ENCODE measurements at regions not wholly inside any gene's neighbourhood (a gene's known extent, or its start where the extent isn't known, plus 50 kb on each side); places are given as distances from the start of the nearest gene placed in this dataset.

GRCh38 chr4:111216791-111217190 lies 593.9 kb upstream of the PITX2 start:
- Histone ChIP-seq H3K9me3 (replicated peaks; ENCODE audit: control insufficient read depth, insufficient read depth, low read length) (no peaks in the 10 kb centered on the region), H3K4me3 (replicated peaks in 1 of 3; ENCODE audit: insufficient read depth in 1 of 3, low read depth in 1 of 3, low read length in 3 of 3) (no peak overlapping the region), H3K4me2 (ENCODE audit: insufficient read depth, low read length) (no peak overlapping the region), H3K9ac (replicated peaks; ENCODE audit: extremely low read depth, insufficient read depth, low read length) (no peak overlapping the region), H3K9me1 (replicated peaks; ENCODE audit: control insufficient read depth, extremely low read depth, insufficient read depth, low read length) (no peaks in the 10 kb centered on the region), H2AFZ (ENCODE audit: low read depth, low read length) (no peak overlapping the region), H3K36me3 (ENCODE audit: control insufficient read depth in 2 of 2, extremely low read depth in 1 of 2, insufficient read depth in 2 of 2, low read length in 2 of 2) (no peaks in the 10 kb centered on the region), H4K20me1 (replicated peaks; ENCODE audit: control insufficient read depth, extremely low read depth, insufficient read depth, low read length) (no peaks in the 10 kb centered on the region), H3K27ac (ENCODE audit: insufficient read depth, low read depth, low read length) (no peak overlapping the region), H3K4me1 (ENCODE audit: control insufficient read depth, extremely low read depth, insufficient read depth, low read length) (no peaks in the 10 kb centered on the region), H3K79me2 (ENCODE audit: control insufficient read depth, insufficient read depth, low read length) (no peaks in the 10 kb centered on the region), H3K27me3 (ENCODE audit: control insufficient read depth in 2 of 2, insufficient read depth in 2 of 2, low read length in 2 of 2) (no peaks in the 10 kb centered on the region)
- intact Hi-C loops (cut with micrococcal nuclease), result no loop called here
- CTCF ChIA-PET, result no interaction called here
- DNase-seq (ENCODE audit: low read depth, low spot score), result no peak
- dilution Hi-C loops (cut with MboI; ENCODE audit: extremely low pct_ligation_motif_present, low sequenced_read_pairs), result no loop called here
- no TSS peak for BruUV-seq (replicated peaks)
- POLR2A ChIA-PET, result no interaction called here
- TF ChIP-seq MAX (IDR thresholded peaks at IDR 0.05; ENCODE audit: insufficient read depth, insufficient read length) (no peak), POLR2AphosphoS5 (IDR thresholded peaks at IDR 0.05; ENCODE audit: insufficient read depth, low read depth, low read length) (no peak)
- FAIRE-seq, result no peak

GRCh38 chr4:111221371-111221770 lies 598.5 kb upstream of the PITX2 start:
- Histone ChIP-seq H3K4me1 (ENCODE audit: control insufficient read depth, extremely low read depth, insufficient read depth, low read length) (no peaks in the 10 kb centered on the region), H3K9me1 (replicated peaks; ENCODE audit: control insufficient read depth, extremely low read depth, insufficient read depth, low read length) (no peaks in the 10 kb centered on the region), H3K27me3 (ENCODE audit: control insufficient read depth in 2 of 2, insufficient read depth in 2 of 2, low read length in 2 of 2) (no peaks in the 10 kb centered on the region), H4K20me1 (replicated peaks; ENCODE audit: control insufficient read depth, extremely low read depth, insufficient read depth, low read length) (no peaks in the 10 kb centered on the region), H3K9me3 (replicated peaks; ENCODE audit: control insufficient read depth, insufficient read depth, low read length) (no peaks in the 10 kb centered on the region), H3K36me3 (ENCODE audit: control insufficient read depth in 2 of 2, extremely low read depth in 1 of 2, insufficient read depth in 2 of 2, low read length in 2 of 2) (no peaks in the 10 kb centered on the region), H3K27ac (ENCODE audit: insufficient read depth, low read depth, low read length) (no peak overlapping the region), H2AFZ (ENCODE audit: low read depth, low read length) (no peak overlapping the region), H3K79me2 (ENCODE audit: control insufficient read depth, insufficient read depth, low read length) (no peaks in the 10 kb centered on the region), H3K4me3 (replicated peaks in 1 of 3; ENCODE audit: insufficient read depth in 1 of 3, low read depth in 1 of 3, low read length in 3 of 3) (no peak overlapping the region), H3K4me2 (ENCODE audit: insufficient read depth, low read length) (no peak overlapping the region), H3K9ac (replicated peaks; ENCODE audit: extremely low read depth, insufficient read depth, low read length) (no peak overlapping the region)
- CTCF ChIA-PET, result no interaction called here
- no TSS peak for BruUV-seq (replicated peaks)
- no peak for DNase-seq (ENCODE audit: low read depth, low spot score)
- FAIRE-seq, result no peak
- TF ChIP-seq JUN (IDR thresholded peaks at IDR 0.05; ENCODE audit: borderline replicate concordance, insufficient read depth, insufficient read length, low read depth) (no peak), MYC (IDR thresholded peaks at IDR 0.05; ENCODE audit: low read depth, low read length) (no peak), FOS (IDR thresholded peaks at IDR 0.05; ENCODE audit: borderline replicate concordance, insufficient read depth, low read length) (no peak), GATA2 (IDR thresholded peaks at IDR 0.05; ENCODE audit: insufficient read depth, insufficient read length, low read depth, low read length) (no peak), MAX (IDR thresholded peaks at IDR 0.05; ENCODE audit: insufficient read depth, insufficient read length) (no peak), EZH2 (IDR thresholded peaks at IDR 0.05; ENCODE audit: borderline replicate concordance, low read depth, low read length, severe bottlenecking) (no peak), POLR2A (IDR thresholded peaks at IDR 0.05; ENCODE audit: low read depth, low read length) (no peak), CTCF (IDR thresholded peaks at IDR 0.05; ENCODE audit: extremely low read depth in 1 of 2, insufficient read depth in 1 of 2, low read depth in 1 of 2, low read length in 2 of 2) (no peak), POLR2AphosphoS5 (IDR thresholded peaks at IDR 0.05; ENCODE audit: insufficient read depth, low read depth, low read length) (no peak)
- dilution Hi-C loops (cut with MboI; ENCODE audit: extremely low pct_ligation_motif_present, low sequenced_read_pairs), result no loop called here
- intact Hi-C loops (cut with micrococcal nuclease), result no loop called here
- POLR2A ChIA-PET, result no interaction called here

Data from endothelial cell of umbilical vein (primary cell).